ENCODE measurements at regions not wholly inside any gene's neighbourhood (a gene's known extent, or its start where the extent isn't known, plus 50 kb on each side); places are given as distances from the start of the nearest gene placed in this dataset.

- DNase-seq = no peak
Observed at GRCh38 chr3:68448510-68449383, 483.6 kb downstream of the TAFA4 start.

- DNase-seq = no peak
Observed at GRCh38 chr3:68447885-68448284, 484.5 kb downstream of the TAFA4 start.

- no peak for DNase-seq
Observed at GRCh38 chr3:68441054-68441453, 491.3 kb downstream of the TAFA4 start.

GRCh38 chr3:68436619-68437401, 495.5 kb downstream of the TAFA4 start:
- DNase-seq = no peak

GRCh38 chr3:68428495-68428894, 503.9 kb downstream of the TAFA4 start:
- DNase-seq = no peak

GRCh38 chr3:68424796-68425460, 507.4 kb downstream of the TAFA4 start:
- DNase-seq = no peak

GRCh38 chr3:68408626-68409025, 523.7 kb downstream of the TAFA4 start:
- DNase-seq = no peak

GRCh38 chr3:68403741-68404140, 528.6 kb downstream of the TAFA4 start:
- DNase-seq = no peak

GRCh38 chr3:68402235-68402918, 530.0 kb downstream of the TAFA4 start:
- DNase-seq = no peak

- DNase-seq = no peak
Observed at GRCh38 chr3:68378631-68379030, 553.7 kb downstream of the TAFA4 start.

GRCh38 chr3:68373727-68374126, 558.6 kb downstream of the TAFA4 start:
- no peak for DNase-seq

- DNase-seq = no peak
Observed at GRCh38 chr3:68363796-68364195, 568.6 kb downstream of the TAFA4 start.

GRCh38 chr3:68360492-68360891, 571.9 kb downstream of the TAFA4 start:
- DNase-seq = no peak

GRCh38 chr3:68345781-68346180, 586.6 kb downstream of the TAFA4 start:
- DNase-seq = no peak

- no peak for DNase-seq
Observed at GRCh38 chr3:68342426-68342825, 589.9 kb downstream of the TAFA4 start.

- DNase-seq = no peak
Observed at GRCh38 chr3:68336042-68336441, 596.3 kb downstream of the TAFA4 start.

- no peak for DNase-seq
Observed at GRCh38 chr3:68334367-68334986, 597.9 kb downstream of the TAFA4 start.

GRCh38 chr3:68328049-68328448, 604.3 kb downstream of the TAFA4 start:
- DNase-seq = no peak

GRCh38 chr3:68315964-68316363, 616.4 kb downstream of the TAFA4 start:
- DNase-seq = no peak

GRCh38 chr3:68315546-68315945, 616.8 kb downstream of the TAFA4 start:
- no peak for DNase-seq

GRCh38 chr3:68306571-68306970, 625.8 kb downstream of the TAFA4 start:
- no peak for DNase-seq

GRCh38 chr3:68295457-68295856, 636.9 kb downstream of the TAFA4 start:
- no peak for DNase-seq
